GM12874 (cell line): ENCODE measurements at regions not wholly inside any gene's neighbourhood (a gene's known extent, or its start where the extent isn't known, plus 50 kb on each side); places are given as distances from the start of the nearest gene placed in this dataset.

Experiments used
- CTCF ChIP-seq: IDR thresholded peaks from 2 replicates; pipeline ENCODE4 v1.5.1; 2011; ENCODE audit warnings: low read depth, mild to moderate bottlenecking, control low read depth, low read length, moderate library complexity; ENCODE audit not compliant: insufficient read depth

GRCh38 chr3:43236008-43236407, 50.3 kb upstream of the SNRK start:
- no peak for TF ChIP-seq CTCF

- no peak for TF ChIP-seq CTCF
Observed at GRCh38 chr3:43233062-43233461, 53.3 kb upstream of the SNRK start.

- TF ChIP-seq CTCF, result no peak
Observed at GRCh38 chr3:43231276-43232000, 54.9 kb upstream of the SNRK start.

- TF ChIP-seq CTCF, result no peak
Observed at GRCh38 chr3:43224405-43225073, 61.8 kb upstream of the SNRK start.

GRCh38 chr3:43223670-43224364, 62.5 kb upstream of the SNRK start:
- no peak for TF ChIP-seq CTCF

- TF ChIP-seq CTCF, result no peak
Observed at GRCh38 chr3:43222590-43222989, 63.8 kb upstream of the SNRK start.

- TF ChIP-seq CTCF, result no peak
Observed at GRCh38 chr3:43221076-43221475, 65.3 kb upstream of the SNRK start.
